Body of pancreas (tissue), 4 donors: ENCODE measurements at regions not wholly inside any gene's neighbourhood (a gene's known extent, or its start where the extent isn't known, plus 50 kb on each side); places are given as distances from the start of the nearest gene placed in this dataset.

Experiments
- POLR2A ChIP-seq, 3 donors: fragments of 450-650 bp; IDR thresholded peaks; one replicate each; pipeline ENCODE4 v1.6.1; 2016; ENCODE audit warnings: antibody characterized with exemption in 3 of 3, mild to moderate bottlenecking in 2 of 3
- TF ChIP-seq, protein P1 (sequence below), 7 experiments: fragments of 450-650 bp in 4 of 7; fragments of 200-600 bp in 3 of 7; sonication (generic) in 3 of 7; IDR thresholded peaks; one replicate each; pipeline ENCODE4 v1.5.1; 2016 to 2019; ENCODE audit warnings: antibody characterized with exemption in 7 of 7

DNA sequence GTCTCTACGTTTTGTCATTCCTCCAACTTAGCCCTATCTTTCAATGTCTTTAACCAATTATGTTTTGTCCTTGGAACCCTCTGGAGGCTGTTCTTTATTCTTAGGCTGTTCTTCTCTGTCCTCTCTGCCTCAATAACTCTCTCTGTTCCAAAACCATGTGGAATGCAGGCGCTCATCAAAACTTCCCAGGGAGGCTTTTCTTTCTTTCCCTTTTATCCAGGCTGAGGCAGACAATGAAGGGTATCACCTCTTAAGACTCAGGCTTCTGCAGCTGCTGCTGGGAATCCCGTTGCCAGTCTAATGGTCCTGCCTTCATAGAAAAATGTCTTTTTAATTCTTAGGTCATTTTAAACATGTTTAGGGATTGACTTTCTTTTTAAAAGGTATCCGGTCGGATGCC lies 544.7 kb downstream of the CDH26 start:
- no peak for TF ChIP-seq POLR2A (IDR thresholded peaks at IDR 0.05)
- TF ChIP-seq, protein P1, sequence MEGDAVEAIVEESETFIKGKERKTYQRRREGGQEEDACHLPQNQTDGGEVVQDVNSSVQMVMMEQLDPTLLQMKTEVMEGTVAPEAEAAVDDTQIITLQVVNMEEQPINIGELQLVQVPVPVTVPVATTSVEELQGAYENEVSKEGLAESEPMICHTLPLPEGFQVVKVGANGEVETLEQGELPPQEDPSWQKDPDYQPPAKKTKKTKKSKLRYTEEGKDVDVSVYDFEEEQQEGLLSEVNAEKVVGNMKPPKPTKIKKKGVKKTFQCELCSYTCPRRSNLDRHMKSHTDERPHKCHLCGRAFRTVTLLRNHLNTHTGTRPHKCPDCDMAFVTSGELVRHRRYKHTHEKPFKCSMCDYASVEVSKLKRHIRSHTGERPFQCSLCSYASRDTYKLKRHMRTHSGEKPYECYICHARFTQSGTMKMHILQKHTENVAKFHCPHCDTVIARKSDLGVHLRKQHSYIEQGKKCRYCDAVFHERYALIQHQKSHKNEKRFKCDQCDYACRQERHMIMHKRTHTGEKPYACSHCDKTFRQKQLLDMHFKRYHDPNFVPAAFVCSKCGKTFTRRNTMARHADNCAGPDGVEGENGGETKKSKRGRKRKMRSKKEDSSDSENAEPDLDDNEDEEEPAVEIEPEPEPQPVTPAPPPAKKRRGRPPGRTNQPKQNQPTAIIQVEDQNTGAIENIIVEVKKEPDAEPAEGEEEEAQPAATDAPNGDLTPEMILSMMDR (IDR thresholded peaks at IDR 0.05): no peak
